ENCODE measurements at regions not wholly inside any gene's neighbourhood (a gene's known extent, or its start where the extent isn't known, plus 50 kb on each side); places are given as distances from the start of the nearest gene placed in this dataset.

DNA sequence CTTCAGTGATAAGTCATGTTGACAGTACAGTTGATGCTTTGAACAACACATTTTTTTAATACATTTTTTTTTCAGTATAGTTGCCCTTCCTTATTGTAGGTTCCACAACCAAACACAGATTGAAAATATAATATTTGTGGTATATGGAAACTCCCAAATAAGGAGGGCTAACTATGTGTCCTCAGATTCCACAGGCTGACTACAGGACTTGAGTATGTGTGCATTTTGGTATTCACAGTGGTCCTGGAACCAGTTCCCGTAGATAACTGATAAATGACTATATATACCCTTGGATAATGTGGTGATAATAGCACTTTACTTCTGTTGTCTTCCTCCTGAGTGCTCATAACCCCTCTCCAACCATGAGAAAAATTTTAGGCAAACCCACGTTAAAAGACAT, 111.6 kb upstream of the NUDT6 start:
- Histone ChIP-seq H3K27me3 (replicated peaks; ENCODE audit: insufficient read depth) (no peaks in the 10 kb centered on the region), H3K4me3 (no peak overlapping the region), H3K9me3 (no peaks in the 10 kb centered on the region), H3K27ac (no peak overlapping the region), H3K36me3 (no peaks in the 10 kb centered on the region), H3K4me1 (replicated peaks) (no peaks in the 10 kb centered on the region)
- intact Hi-C loops (cut with DNase I) = no loop called here
- DNase-seq (ENCODE audit: low spot score) = no peak
- no peak for TF ChIP-seq POLR2AphosphoS5 (IDR thresholded peaks at IDR 0.05)
- TF ChIP-seq POLR2A (IDR thresholded peaks at IDR 0.05) = no peak
- TF ChIP-seq CTCF (IDR thresholded peaks at IDR 0.05) = no peak
- WGBS = 96% methylated on average over 2 of the region's 2 CpGs

DNA sequence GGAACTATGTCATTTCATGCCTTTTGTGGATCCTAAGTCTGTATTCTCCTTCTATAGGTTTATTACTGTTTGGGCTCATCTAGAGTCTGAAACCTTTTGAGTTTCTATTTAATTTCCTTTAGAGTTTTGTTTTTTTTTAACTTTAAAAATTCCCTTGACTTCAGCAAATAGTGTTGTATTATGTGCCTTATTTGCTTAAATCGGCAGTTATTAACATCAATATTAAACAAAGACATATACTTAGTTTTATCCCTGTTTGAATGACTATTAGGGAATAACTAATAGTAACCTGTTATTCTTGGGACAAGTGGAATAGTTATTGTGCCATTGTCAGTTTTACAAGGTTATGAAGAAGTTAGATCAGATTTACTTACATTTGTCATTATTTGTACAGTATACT, 112.8 kb upstream of the NUDT6 start:
- Histone ChIP-seq H3K4me1 (replicated peaks) (no peaks in the 10 kb centered on the region), H3K27me3 (replicated peaks; ENCODE audit: insufficient read depth) (no peaks in the 10 kb centered on the region), H3K27ac (no peak overlapping the region), H3K4me3 (no peak overlapping the region), H3K36me3 (no peaks in the 10 kb centered on the region), H3K9me3 (no peaks in the 10 kb centered on the region)
- no peak for TF ChIP-seq CTCF (IDR thresholded peaks at IDR 0.05)
- TF ChIP-seq POLR2AphosphoS5 (IDR thresholded peaks at IDR 0.05) = no peak
- no peak for TF ChIP-seq POLR2A (IDR thresholded peaks at IDR 0.05)
- WGBS = 78% methylated on average over 1 of the region's 1 CpG
- no peak for DNase-seq (ENCODE audit: low spot score)
- intact Hi-C loops (cut with DNase I) = no loop called here

DNA sequence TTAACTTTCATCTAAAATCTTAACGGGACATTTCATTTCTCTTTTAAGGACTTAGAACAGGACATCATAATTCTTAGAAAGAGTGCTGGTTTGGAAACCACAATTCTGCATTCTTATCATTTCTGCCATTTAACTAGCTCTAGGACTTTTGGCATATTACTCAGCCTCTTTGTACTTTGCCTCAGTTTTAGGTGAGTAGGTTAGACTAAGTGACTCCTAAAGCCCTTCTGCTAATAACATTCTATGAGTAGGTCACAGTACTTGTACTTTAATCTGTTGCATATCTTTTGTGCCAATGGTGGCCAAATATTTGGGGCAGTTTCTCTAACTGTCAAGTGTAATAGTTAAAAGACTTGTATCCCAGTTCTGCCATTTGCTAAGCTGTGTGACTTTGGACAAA, 115.4 kb upstream of the NUDT6 start:
- no peak overlapping the region for H3K27ac ChIP-seq
- intact Hi-C loops (cut with DNase I) = no loop called here
- H3K9me3 ChIP-seq = no peaks in the 10 kb centered on the region
- H3K4me3 ChIP-seq = no peak overlapping the region
- TF ChIP-seq POLR2A (IDR thresholded peaks at IDR 0.05) = no peak
- no peaks in the 10 kb centered on the region for H3K27me3 ChIP-seq (replicated peaks; ENCODE audit: insufficient read depth)
- no peaks in the 10 kb centered on the region for H3K36me3 ChIP-seq
- WGBS = 66% methylated on average over 1 of the region's 1 CpG
- DNase-seq (ENCODE audit: low spot score) = no peak
- no peaks in the 10 kb centered on the region for H3K4me1 ChIP-seq (replicated peaks)

GRCh38 chr4:123042095-123042494, 119.7 kb upstream of the NUDT6 start:
- H3K9me3 ChIP-seq = no peaks in the 10 kb centered on the region
- no peak for DNase-seq (ENCODE audit: low spot score)
- intact Hi-C loops (cut with DNase I) = no loop called here

GRCh38 chr4:123043013-123043412, 120.6 kb upstream of the NUDT6 start:
- Histone ChIP-seq H3K4me3 (no peak overlapping the region), H3K9me3 (no peaks in the 10 kb centered on the region), H3K27ac (no peak overlapping the region), H3K36me3 (no peaks in the 10 kb centered on the region), H3K4me1 (replicated peaks) (no peaks in the 10 kb centered on the region), H3K27me3 (replicated peaks; ENCODE audit: insufficient read depth) (no peaks in the 10 kb centered on the region)
- intact Hi-C loops (cut with DNase I) = no loop called here
- TF ChIP-seq CTCF (IDR thresholded peaks at IDR 0.05) (no peak), POLR2A (IDR thresholded peaks at IDR 0.05) (no peak), POLR2AphosphoS5 (IDR thresholded peaks at IDR 0.05) (no peak)
- DNase-seq (ENCODE audit: low spot score) = no peak

More at GRCh38 chr4:123042095-123042494, 119.7 kb upstream of the NUDT6 start:
- H3K36me3 ChIP-seq = no peaks in the 10 kb centered on the region
- no peak overlapping the region for H3K27ac ChIP-seq
- H3K27me3 ChIP-seq (replicated peaks; ENCODE audit: insufficient read depth) = no peaks in the 10 kb centered on the region
- no peaks in the 10 kb centered on the region for H3K4me1 ChIP-seq (replicated peaks)
- H3K4me3 ChIP-seq = no peak overlapping the region
- TF ChIP-seq CTCF (IDR thresholded peaks at IDR 0.05) = no peak
